22Rv1 (cell line): ENCODE measurements at regions not wholly inside any gene's neighbourhood (a gene's known extent, or its start where the extent isn't known, plus 50 kb on each side); places are given as distances from the start of the nearest gene placed in this dataset.

ENCODE experiments used
- H3K27ac ChIP-seq: fragments of 450-650 bp; 2 replicates; pipeline ENCODE4 v1.5.1; 2017
- ZFX ChIP-seq: fragments of 450-650 bp; IDR thresholded peaks from 2 replicates; pipeline ENCODE4 v1.6.1; 2017; ENCODE audit warnings: antibody characterized with exemption, borderline replicate concordance
- TF ChIP-seq, protein P1 (sequence below): fragments of 450-650 bp; IDR thresholded peaks from 2 replicates; pipeline ENCODE4 v1.5.1; 2017; ENCODE audit warnings: mild to moderate bottlenecking

DNA sequence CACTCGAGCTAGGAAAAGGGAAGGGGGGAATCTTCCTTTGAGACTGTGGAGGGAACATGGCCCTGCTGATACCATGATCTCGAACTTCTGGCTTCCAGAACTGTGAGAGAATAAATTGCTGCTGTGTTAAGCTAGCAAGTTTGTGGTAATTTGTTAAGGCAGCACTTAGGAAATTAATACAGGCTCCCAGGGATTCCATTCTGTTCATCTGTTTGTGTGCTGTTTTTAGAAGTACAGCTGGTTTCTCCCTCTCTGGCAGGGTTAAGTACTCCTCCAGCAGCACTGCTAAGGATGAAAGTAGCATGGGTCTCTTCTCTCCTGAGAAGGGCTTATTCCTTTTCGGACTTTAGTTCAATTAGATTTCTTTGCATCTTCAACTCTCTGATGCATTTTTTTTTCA is 268.3 kb downstream of the HHIPL2 start:
- TF ChIP-seq, protein P1, sequence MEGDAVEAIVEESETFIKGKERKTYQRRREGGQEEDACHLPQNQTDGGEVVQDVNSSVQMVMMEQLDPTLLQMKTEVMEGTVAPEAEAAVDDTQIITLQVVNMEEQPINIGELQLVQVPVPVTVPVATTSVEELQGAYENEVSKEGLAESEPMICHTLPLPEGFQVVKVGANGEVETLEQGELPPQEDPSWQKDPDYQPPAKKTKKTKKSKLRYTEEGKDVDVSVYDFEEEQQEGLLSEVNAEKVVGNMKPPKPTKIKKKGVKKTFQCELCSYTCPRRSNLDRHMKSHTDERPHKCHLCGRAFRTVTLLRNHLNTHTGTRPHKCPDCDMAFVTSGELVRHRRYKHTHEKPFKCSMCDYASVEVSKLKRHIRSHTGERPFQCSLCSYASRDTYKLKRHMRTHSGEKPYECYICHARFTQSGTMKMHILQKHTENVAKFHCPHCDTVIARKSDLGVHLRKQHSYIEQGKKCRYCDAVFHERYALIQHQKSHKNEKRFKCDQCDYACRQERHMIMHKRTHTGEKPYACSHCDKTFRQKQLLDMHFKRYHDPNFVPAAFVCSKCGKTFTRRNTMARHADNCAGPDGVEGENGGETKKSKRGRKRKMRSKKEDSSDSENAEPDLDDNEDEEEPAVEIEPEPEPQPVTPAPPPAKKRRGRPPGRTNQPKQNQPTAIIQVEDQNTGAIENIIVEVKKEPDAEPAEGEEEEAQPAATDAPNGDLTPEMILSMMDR: no peak
- no peak for TF ChIP-seq ZFX
- no peak overlapping the region for H3K27ac ChIP-seq

DNA sequence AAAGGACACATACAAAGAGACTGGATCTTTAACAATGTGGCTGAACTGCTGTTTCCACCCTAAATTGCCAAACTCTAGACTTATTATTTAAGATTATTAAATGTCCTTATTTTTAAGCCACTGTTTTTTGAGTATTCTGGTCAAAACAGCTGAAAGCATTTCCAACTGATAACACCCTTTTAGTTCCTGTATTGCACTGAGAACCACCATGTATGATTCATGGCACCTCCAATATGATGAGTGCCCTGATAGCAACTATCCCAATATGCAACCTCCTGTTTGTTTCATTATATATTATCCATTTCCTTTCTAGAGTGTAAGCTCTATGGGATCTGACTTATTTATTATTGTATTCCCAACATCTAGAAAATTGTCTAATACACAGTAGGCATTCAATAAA is 269.4 kb downstream of the HHIPL2 start:
- H3K27ac ChIP-seq: no peak overlapping the region
- TF ChIP-seq, protein P1: no peak
- TF ChIP-seq ZFX: no peak

DNA sequence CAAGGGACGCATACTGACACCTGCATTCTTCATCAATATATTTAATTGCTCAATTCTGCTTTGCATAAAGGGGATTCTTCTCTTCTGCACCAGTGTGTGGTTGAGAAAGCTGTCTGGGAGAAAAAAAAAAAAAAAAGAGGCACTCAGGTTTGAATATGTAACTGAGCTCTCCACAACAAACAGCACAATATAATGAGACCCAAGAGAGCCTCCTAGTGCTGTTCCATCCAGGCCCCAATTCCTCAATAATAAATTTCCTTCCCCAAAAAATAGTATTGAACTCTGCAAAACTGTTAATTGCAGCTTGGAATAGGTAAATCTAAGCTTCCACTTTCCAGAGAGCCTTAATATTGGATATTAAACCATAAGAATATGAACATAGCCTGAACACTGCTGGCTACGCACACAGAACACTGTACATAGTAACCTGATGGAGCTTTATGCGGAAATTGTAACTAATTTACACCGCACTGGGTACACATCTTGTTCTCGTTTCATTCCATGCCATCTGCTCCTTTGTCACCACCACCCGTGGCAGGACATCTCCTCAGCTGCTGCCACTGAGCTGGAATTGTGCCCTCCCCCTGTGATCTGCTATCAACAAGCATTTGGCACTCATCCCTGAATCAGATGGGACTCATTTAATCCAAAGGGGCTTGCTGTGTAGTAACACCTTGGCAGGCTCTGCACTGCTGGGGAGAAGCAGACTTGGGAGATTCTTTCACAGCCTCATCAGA is 272.0 kb downstream of the HHIPL2 start:
- TF ChIP-seq ZFX: no peak
- TF ChIP-seq, protein P1: no peak
- no peak overlapping the region for H3K27ac ChIP-seq

GRCh38 chr1:222275001-222275728 is 272.7 kb downstream of the HHIPL2 start:
- no peak overlapping the region for H3K27ac ChIP-seq
- TF ChIP-seq, protein P1: no peak
- TF ChIP-seq ZFX: no peak

GRCh38 chr1:222266223-222267196 is 281.4 kb downstream of the HHIPL2 start:
- H3K27ac ChIP-seq: no peak overlapping the region
- TF ChIP-seq, protein P1: no peak
- TF ChIP-seq ZFX: no peak

DNA sequence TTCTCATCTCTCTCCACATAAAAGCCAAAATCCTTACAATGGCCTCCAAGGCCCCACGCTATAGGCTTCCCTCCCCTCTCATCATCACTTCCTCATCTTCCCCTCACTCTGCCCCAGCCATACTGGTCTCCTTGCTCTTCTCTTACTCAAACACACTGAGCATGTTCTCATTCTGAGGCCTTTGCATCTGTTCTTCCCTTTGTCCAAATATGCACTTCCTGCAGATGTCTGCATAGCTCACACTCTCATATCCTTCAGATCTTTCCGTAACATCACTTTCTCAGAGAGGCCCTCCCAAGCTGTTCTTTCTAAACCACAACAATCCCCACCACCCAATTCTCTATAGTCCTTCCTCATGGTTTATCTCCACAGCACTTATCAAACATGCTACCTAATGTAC is 284.1 kb downstream of the HHIPL2 start:
- TF ChIP-seq, protein P1: no peak
- no peak for TF ChIP-seq ZFX
- H3K27ac ChIP-seq: no peak overlapping the region
